ENCODE measurements at regions not wholly inside any gene's neighbourhood (a gene's known extent, or its start where the extent isn't known, plus 50 kb on each side); places are given as distances from the start of the nearest gene placed in this dataset.

- no peak for FAIRE-seq
- no peaks in the 10 kb centered on the region for H3K27me3 ChIP-seq (ENCODE audit: insufficient read depth, low read length)
Measured at GRCh38 chr7:156236181-156236889, 404.2 kb upstream of the RNF32 start.

GRCh38 chr7:156234666-156235494, 405.7 kb upstream of the RNF32 start:
- H3K9ac ChIP-seq (ENCODE audit: low read length) = no peak overlapping the region
- no peaks in the 10 kb centered on the region for H3K4me1 ChIP-seq (ENCODE audit: insufficient read depth, low read length)
- no peak for FAIRE-seq
- H3K27ac Mint-ChIP-seq (ENCODE audit: unreplicated experiment) = no peak overlapping the region
- H3K9me3 ChIP-seq (ENCODE audit: insufficient read depth, low read depth, low read length) = peaks cover 8% of the 10 kb centered on the region
- H3K4me2 ChIP-seq (ENCODE audit: low read length) = no peak overlapping the region
- H3K36me3 Mint-ChIP-seq (ENCODE audit: low read depth, unreplicated experiment) = no peaks in the 10 kb centered on the region
- no peak overlapping the region for H2AFZ ChIP-seq (ENCODE audit: low read depth, low read length)
- no peaks in the 10 kb centered on the region for H4K20me1 ChIP-seq (ENCODE audit: insufficient read depth, low read length)
- H3K27ac ChIP-seq (ENCODE audit: low read depth, low read length) = no peak overlapping the region
- no peaks in the 10 kb centered on the region for H3K4me1 Mint-ChIP-seq (ENCODE audit: low read depth, unreplicated experiment)
- no peaks in the 10 kb centered on the region for H3K27me3 ChIP-seq (ENCODE audit: insufficient read depth, low read length)
- no peaks in the 10 kb centered on the region for H3K36me3 ChIP-seq (ENCODE audit: insufficient read depth, low read length)
- no peaks in the 10 kb centered on the region for H3K79me2 ChIP-seq (ENCODE audit: insufficient read depth, low read length)
- H3K4me3 ChIP-seq (ENCODE audit: insufficient read depth, low read depth, low read length) = no peak overlapping the region
- peaks cover 14% of the 10 kb centered on the region for H3K27me3 Mint-ChIP-seq (ENCODE audit: low read depth, unreplicated experiment)
- DNase-seq (ENCODE audit: low read depth) = no peak
- TF ChIP-seq CTCF (IDR thresholded peaks at IDR 0.05; ENCODE audit: insufficient read depth, low read depth, low read length) = no peak
- TF ChIP-seq EZH2 (IDR thresholded peaks at IDR 0.05; ENCODE audit: insufficient read depth, low read length) = no peak
- H3K4me3 Mint-ChIP-seq (ENCODE audit: unreplicated experiment) = no peak overlapping the region
- no peaks in the 10 kb centered on the region for H3K9me3 Mint-ChIP-seq (ENCODE audit: unreplicated experiment)

More at GRCh38 chr7:156236181-156236889, 404.2 kb upstream of the RNF32 start:
- H3K9me3 Mint-ChIP-seq (ENCODE audit: unreplicated experiment) = no peaks in the 10 kb centered on the region
- peaks cover 14% of the 10 kb centered on the region for H3K27me3 Mint-ChIP-seq (ENCODE audit: low read depth, unreplicated experiment)
- Histone ChIP-seq H3K9ac (ENCODE audit: low read length) (no peak overlapping the region), H2AFZ (ENCODE audit: low read depth, low read length) (no peak overlapping the region), H3K27ac (ENCODE audit: low read depth, low read length) (no peak overlapping the region), H4K20me1 (ENCODE audit: insufficient read depth, low read length) (no peaks in the 10 kb centered on the region), H3K79me2 (ENCODE audit: insufficient read depth, low read length) (no peaks in the 10 kb centered on the region), H3K4me1 (ENCODE audit: insufficient read depth, low read length) (no peaks in the 10 kb centered on the region), H3K4me3 (ENCODE audit: insufficient read depth, low read depth, low read length) (no peak overlapping the region), H3K9me3 (ENCODE audit: insufficient read depth, low read depth, low read length) (peaks cover 8% of the 10 kb centered on the region), H3K4me2 (ENCODE audit: low read length) (no peak overlapping the region), H3K36me3 (ENCODE audit: insufficient read depth, low read length) (no peaks in the 10 kb centered on the region)
- no peaks in the 10 kb centered on the region for H3K4me1 Mint-ChIP-seq (ENCODE audit: low read depth, unreplicated experiment)
- H3K4me3 Mint-ChIP-seq (ENCODE audit: unreplicated experiment) = no peak overlapping the region
- TF ChIP-seq CTCF (IDR thresholded peaks at IDR 0.05; ENCODE audit: insufficient read depth, low read depth, low read length) (no peak), EZH2 (IDR thresholded peaks at IDR 0.05; ENCODE audit: insufficient read depth, low read length) (no peak)
- no peaks in the 10 kb centered on the region for H3K36me3 Mint-ChIP-seq (ENCODE audit: low read depth, unreplicated experiment)
- no peak overlapping the region for H3K27ac Mint-ChIP-seq (ENCODE audit: unreplicated experiment)
- no peak for DNase-seq (ENCODE audit: low read depth)
